Activated CD4-positive, alpha-beta T cell treated with anti-CD3 and anti-CD28 coated beads, Interleukin-2, amount 10 ng/mL, durations not matched to agents 24 days and 14 days (primary cell): ENCODE measurements at regions not wholly inside any gene's neighbourhood (a gene's known extent, or its start where the extent isn't known, plus 50 kb on each side); places are given as distances from the start of the nearest gene placed in this dataset.

Source experiments
- DNase-seq: peaks from one replicate; pipeline ENCODE4 v3.0.0; 2022
- H3K27ac Mint-ChIP-seq: one replicate; pipeline ENCODE4 v1.8.0; 2022; ENCODE audit warnings: mild to moderate bottlenecking, mixed read lengths
- H3K27me3 Mint-ChIP-seq: one replicate; pipeline ENCODE4 v1.8.0; 2022; ENCODE audit warnings: mixed read lengths
- H3K36me3 Mint-ChIP-seq: one replicate; pipeline ENCODE4 v1.8.0; 2022; ENCODE audit warnings: low read depth, mild to moderate bottlenecking, mixed read lengths
- H3K4me1 Mint-ChIP-seq: one replicate; pipeline ENCODE4 v1.8.0; 2021; ENCODE audit warnings: mixed read lengths
- H3K4me3 Mint-ChIP-seq: one replicate; pipeline ENCODE4 v1.8.0; 2022; ENCODE audit warnings: mild to moderate bottlenecking, moderate library complexity, mixed read lengths
- H3K9me3 Mint-ChIP-seq: one replicate; pipeline ENCODE4 v1.8.0; 2021; ENCODE audit warnings: mixed read lengths
- intact Hi-C: fragments of 100-400 bp; cut with micrococcal nuclease; formaldehyde crosslinking; loops from one replicate; pipeline ENCODE4 v1.15.1; 2023

DNA sequence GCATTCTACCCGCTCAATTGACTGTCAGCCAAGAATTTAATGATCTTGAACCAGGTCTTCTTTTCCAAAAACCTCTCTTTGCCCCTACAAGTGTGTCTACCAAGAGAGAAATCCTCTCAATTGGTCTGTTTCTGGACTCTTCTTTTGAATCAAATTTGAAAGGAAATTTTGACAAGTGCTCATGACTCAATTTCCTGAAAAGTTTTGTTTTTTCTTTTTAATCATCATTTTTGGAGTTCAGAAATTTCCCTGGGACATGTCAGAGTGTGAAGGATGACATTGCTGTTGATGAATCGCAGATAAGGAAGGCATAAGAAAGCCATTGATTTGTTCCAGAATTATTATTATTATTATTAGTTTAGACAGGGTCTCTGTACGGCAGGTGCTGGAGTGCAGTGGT is 88.2 kb upstream of the AKT3 start:
- Mint-ChIP-seq H3K9me3 (peaks cover 8% of the 10 kb centered on the region), H3K4me3 (no peak overlapping the region), H3K27me3 (peaks cover 5% of the 10 kb centered on the region), H3K27ac (peak overlapping the region; percentile 65), H3K36me3 (no peaks in the 10 kb centered on the region), H3K4me1 (peaks cover 12% of the 10 kb centered on the region)
- intact Hi-C loops, result loop anchor here (5.0 to 10.0 kb wide), 2 partner anchors 86 to 533 kb away; partner anchors contain the start of gene AKT3
- no peak for DNase-seq

DNA sequence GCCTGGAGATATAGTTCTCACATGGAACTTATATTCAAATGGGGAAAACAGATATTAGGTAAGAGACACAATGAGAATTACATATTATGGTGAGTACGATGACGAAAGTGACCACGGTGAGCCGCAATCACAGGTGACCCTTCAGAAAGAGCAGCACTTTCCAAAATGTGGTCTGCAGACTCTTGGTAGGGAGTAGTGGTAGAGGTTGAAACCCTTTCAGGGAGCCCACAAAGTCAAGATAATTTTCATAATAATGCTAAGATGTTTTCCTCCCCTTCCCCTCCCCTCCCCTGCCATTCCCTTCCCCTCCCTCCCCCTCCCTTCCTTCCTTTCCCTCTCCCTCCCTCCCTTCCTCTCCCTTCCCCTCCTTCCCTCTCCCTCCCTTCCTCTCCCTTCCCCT is 83.5 kb upstream of the AKT3 start:
- intact Hi-C loops, result loop anchor here (10.0 kb wide), 1 partner anchor 529 kb away; no protein-coding TSS in a partner anchor
- Mint-ChIP-seq H3K27me3 (peaks cover 5% of the 10 kb centered on the region), H3K36me3 (no peaks in the 10 kb centered on the region), H3K4me3 (no peak overlapping the region), H3K27ac (no peak overlapping the region), H3K4me1 (peaks cover 7% of the 10 kb centered on the region), H3K9me3 (peaks cover 8% of the 10 kb centered on the region)
- DNase-seq, result no peak

DNA sequence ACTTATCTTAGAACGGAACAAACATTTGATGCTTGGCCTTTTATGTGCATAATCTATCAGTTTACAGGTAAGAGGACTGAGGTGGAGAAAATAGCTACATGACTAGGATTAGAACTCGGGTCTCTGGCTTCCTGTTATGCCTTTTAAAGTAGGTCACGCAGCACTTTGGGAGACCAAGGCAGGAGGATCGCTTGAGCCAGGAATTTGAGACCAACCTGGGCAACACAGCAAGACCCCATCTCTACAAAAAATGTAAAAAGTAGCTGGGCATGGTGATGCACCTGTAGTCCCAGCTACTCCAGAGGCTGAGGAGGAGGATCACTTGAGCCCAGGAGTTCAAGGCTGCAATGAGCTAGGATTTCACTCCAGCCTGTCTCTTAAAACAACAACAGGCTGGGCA is 81.9 kb upstream of the AKT3 start:
- Mint-ChIP-seq H3K4me1 (no peaks in the 10 kb centered on the region), H3K27ac (no peak overlapping the region), H3K27me3 (peaks cover 5% of the 10 kb centered on the region), H3K36me3 (no peaks in the 10 kb centered on the region), H3K4me3 (no peak overlapping the region), H3K9me3 (peaks cover 8% of the 10 kb centered on the region)
- no peak for DNase-seq
- intact Hi-C loops, result loop anchor here (10.0 kb wide), 1 partner anchor 527 kb away; no protein-coding TSS in a partner anchor

DNA sequence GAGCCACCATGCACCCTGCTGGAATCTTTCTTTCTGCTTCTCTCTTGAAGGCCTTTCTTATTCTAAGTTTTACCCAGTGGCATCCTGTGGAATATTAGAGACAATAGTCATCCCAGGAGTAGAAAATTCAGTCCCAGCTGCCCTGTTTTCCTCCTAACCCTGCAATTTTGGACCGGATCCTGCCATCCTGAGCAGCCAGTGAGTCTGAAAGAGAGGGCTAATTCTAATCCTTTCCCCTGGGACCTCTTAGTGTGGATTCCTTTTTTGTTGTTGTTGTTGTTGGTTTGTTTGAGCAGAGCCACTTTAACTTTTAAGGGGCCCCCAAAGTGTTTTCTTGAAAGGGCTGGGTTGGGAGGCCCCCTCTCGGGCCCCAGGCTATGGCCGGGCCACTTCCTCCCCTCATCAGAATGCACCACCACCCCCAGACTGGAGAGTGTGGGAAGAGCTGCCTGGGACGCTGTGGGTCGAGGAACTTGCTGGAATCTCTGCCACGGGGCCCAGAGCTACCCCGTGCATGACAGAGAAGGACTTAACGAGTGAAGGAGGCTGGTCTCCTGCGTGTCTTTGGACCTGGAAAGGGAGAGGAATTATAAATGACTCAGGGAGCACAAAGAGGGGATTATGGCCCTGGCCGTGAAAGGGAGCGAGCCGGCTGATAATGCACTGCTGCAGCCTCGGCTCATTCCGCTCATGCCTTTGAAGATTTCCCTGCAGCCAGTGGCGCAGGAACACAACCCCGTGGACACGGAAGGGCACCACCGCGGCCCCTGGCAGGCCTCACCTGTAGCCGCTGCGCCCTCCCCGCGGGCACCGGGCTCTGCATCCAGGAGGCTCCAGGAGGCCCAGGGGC is 81.0 kb upstream of the AKT3 start:
- Mint-ChIP-seq H3K36me3 (no peaks in the 10 kb centered on the region), H3K4me1 (no peaks in the 10 kb centered on the region), H3K9me3 (peaks cover 5% of the 10 kb centered on the region), H3K27ac (no peak overlapping the region), H3K4me3 (no peak overlapping the region), H3K27me3 (peaks cover 5% of the 10 kb centered on the region)
- no peak for DNase-seq
- intact Hi-C loops, result loop anchor here (10.0 kb wide), 1 partner anchor 526 kb away; no protein-coding TSS in a partner anchor

DNA sequence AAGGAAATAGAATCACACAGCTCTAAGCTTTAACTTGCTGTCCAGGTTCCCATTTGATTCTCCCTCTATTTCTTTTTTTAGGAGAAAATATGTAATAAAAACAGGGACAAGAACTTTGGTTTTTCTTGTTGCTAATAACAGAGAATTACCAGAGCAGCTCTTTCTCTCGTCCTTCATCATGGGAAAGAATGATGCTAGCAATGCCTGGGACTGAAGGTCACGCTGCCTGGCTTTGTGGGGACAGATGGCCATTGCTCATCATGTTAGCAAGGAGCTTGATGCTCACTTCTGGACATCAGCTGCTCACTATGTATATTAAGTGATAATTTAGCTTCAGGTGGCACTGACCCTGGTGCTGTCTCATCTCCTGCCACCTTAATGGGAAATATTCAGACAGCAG is 77.3 kb upstream of the AKT3 start:
- Mint-ChIP-seq H3K36me3 (no peaks in the 10 kb centered on the region), H3K27me3 (no peaks in the 10 kb centered on the region)

DNA sequence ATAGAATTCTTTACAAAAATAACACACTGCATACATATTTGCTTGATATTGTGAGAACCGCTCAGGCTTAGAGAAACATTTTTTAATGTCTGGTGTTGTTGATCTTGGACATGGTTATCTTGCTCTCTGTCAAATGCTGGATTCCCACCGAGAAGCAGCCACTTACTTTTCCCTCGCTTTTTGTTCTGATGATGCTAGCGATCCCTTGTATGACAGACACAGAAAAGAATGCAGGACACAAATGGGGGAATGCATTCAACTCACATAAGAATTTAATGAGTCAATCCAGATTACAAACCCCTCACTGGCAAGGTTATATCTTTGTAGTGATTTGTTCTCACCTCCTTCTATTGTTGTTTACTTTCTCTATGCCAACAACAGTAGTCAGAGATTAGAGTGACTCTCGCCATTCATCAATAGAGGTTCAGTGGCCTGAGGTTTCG is 76.8 kb upstream of the AKT3 start:
- no peak overlapping the region for H3K4me3 Mint-ChIP-seq
- no peak overlapping the region for H3K27ac Mint-ChIP-seq
- no peaks in the 10 kb centered on the region for H3K36me3 Mint-ChIP-seq
- no peaks in the 10 kb centered on the region for H3K4me1 Mint-ChIP-seq
- intact Hi-C loops, result no loop called here
- DNase-seq, result no peak
- H3K9me3 Mint-ChIP-seq, result no peaks in the 10 kb centered on the region
- no peaks in the 10 kb centered on the region for H3K27me3 Mint-ChIP-seq

More for the DNA sequence above, 77.3 kb upstream of the AKT3 start:
- DNase-seq, result no peak
- Mint-ChIP-seq H3K9me3 (no peaks in the 10 kb centered on the region), H3K4me1 (no peaks in the 10 kb centered on the region), H3K27ac (no peak overlapping the region), H3K4me3 (no peak overlapping the region)
- intact Hi-C loops, result no loop called here

DNA sequence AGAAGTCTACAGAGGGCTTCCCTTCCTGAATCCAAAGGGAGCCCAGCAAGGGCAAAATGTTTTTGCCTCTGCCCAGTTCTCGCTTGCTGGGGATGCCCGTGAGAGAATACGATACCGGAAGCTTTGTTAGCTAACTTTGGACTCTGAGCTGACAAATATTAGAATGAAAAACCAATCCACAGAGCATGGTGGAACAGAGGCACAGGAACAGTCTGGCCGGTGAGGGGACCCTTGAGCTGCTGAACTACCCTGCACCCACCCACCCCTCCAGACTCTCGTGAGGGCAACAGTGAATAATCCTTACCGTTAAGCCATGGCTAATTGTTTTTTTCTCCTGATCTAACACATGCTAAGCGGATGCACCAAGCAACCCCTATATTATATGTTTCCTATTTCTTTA is 76.3 kb upstream of the AKT3 start:
- intact Hi-C loops, result no loop called here
- Mint-ChIP-seq H3K27ac (no peak overlapping the region), H3K9me3 (no peaks in the 10 kb centered on the region), H3K4me1 (no peaks in the 10 kb centered on the region), H3K4me3 (no peak overlapping the region), H3K27me3 (peaks cover 2% of the 10 kb centered on the region), H3K36me3 (no peaks in the 10 kb centered on the region)
- DNase-seq, result no peak

DNA sequence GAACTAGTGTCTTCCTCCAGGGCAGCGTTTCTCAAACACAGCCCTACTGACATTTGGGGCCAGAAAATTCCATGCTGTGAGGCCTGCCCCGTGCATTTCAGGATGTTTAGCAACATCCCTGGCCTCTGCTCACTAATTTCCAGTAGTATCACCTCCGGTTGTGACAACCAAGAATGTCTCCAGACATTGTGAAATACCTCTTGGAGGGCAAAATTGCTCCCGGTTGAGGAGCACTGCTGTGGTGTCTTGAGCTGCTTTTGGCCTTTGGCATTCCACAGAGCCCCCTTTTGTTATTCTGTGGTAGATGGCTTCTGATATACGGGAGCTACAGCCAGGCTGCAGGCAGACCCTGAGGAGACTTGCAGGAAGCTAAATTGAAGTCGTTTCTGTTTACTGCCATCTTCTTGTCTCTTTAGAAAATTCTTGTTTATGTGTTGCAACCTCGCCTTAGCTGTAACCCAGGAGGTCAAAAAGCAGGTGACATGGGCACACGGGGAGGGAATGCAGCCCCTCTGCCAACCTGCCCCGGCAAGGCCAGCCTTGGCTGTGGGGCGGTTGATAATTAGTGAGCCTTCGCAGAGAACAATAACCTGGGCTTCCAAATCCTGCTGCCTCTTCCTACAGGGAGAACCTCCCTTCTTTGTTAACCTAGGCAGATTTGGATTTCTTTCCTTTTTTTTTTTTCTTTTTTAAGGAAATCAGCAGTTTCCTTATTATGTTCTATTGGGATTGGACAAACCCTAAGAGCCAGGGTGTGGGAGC is 74.7 kb upstream of the AKT3 start:
- Mint-ChIP-seq H3K36me3 (no peaks in the 10 kb centered on the region), H3K9me3 (no peaks in the 10 kb centered on the region), H3K27ac (no peak overlapping the region), H3K4me1 (no peaks in the 10 kb centered on the region), H3K27me3 (peaks cover 15% of the 10 kb centered on the region), H3K4me3 (no peak overlapping the region)
- DNase-seq, result no peak
- intact Hi-C loops, result no loop called here

DNA sequence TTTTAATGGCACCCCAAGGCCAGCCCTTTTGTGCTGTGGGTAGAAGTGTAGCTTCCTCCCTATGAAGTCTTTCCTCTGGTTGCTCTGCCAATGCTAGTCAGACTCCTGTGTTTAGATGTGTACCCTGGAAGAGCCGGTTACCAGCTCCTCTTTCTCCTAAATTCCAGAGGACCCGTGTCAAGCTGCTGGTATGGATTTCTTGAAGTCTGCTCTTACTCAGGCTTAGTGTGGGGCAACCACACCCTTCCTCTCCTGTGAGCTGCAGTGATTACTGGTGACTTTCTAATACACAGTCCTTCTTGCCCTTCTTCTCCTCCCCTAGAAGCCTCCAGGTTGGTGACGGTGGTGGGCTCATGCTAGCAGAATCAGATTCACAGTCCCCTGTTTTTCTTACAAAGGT is 74.1 kb upstream of the AKT3 start:
- Mint-ChIP-seq H3K9me3 (no peaks in the 10 kb centered on the region), H3K4me3 (no peak overlapping the region), H3K27me3 (peaks cover 19% of the 10 kb centered on the region), H3K4me1 (no peaks in the 10 kb centered on the region), H3K36me3 (no peaks in the 10 kb centered on the region), H3K27ac (no peak overlapping the region)
- intact Hi-C loops, result no loop called here
- no peak for DNase-seq

DNA sequence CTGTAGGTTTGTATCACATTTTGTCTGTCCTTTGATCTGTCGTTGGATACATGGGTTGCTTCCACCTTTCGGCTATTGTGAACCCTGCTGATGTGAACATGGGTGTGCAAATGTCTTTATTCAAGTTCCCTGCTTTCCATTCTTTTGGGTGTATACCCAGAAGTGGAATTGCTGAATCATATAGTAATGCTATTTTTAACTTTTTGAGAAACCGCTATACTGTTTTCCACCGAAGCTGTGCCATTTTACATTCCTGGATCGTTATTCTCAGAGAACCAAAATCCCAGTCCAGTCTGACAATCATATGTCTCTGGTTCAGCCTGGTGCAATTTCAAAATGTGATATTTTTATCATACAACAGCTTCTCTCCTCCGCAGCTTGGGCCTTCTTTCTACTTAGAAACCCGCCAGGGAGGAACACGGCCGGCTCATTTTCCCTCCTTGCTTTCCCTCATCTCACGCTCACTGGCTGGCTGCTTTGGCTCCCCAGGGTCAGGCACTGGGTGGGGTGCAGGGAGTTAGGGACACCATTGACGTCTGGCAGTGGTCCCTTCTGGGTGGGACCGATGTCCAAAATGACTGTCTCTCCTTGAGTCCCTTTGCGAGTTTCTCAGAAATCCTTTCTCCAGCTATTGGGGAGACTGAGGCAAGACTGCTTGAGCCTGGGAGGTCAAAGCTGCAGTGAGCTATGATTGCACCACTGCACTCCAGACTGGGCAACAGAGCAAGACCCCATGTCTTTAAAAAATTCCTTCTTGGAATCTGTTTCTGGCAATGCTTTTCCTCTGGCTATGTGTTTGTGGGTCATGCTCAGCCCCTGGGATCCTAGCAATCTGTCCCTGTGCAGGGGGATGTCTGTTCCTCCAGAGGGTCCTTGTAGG is 73.5 kb upstream of the AKT3 start:
- no peak for DNase-seq
- peaks cover 21% of the 10 kb centered on the region for H3K27me3 Mint-ChIP-seq
- no peaks in the 10 kb centered on the region for H3K4me1 Mint-ChIP-seq
- no peak overlapping the region for H3K4me3 Mint-ChIP-seq
- no peaks in the 10 kb centered on the region for H3K9me3 Mint-ChIP-seq
- H3K36me3 Mint-ChIP-seq, result no peaks in the 10 kb centered on the region
- intact Hi-C loops, result no loop called here
- H3K27ac Mint-ChIP-seq, result no peak overlapping the region

DNA sequence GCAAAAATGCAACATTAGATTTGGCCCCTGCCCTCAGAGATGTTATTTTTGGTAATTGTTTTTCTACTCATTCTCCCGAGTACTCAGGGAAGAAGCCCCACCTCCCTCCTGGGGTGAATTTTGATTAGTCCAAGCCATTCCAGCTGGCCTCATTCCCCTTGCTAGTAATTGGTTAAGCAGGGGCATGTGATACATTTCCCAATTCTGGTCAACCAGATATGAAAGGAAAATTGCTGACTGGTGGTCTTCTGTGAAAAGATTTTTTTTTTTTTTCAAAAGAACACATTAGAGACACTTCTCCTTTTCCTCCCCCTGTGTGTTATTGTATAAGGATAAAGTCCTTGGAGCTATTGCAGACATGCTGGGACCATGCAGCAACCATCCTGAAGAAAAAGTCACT is 71.1 kb upstream of the AKT3 start:
- no peak overlapping the region for H3K4me3 Mint-ChIP-seq
- no peak for DNase-seq
- H3K4me1 Mint-ChIP-seq, result peaks cover 10% of the 10 kb centered on the region
- no peaks in the 10 kb centered on the region for H3K36me3 Mint-ChIP-seq
- H3K27me3 Mint-ChIP-seq, result peaks cover 40% of the 10 kb centered on the region
- intact Hi-C loops, result no loop called here
- no peak overlapping the region for H3K27ac Mint-ChIP-seq
- H3K9me3 Mint-ChIP-seq, result no peaks in the 10 kb centered on the region

DNA sequence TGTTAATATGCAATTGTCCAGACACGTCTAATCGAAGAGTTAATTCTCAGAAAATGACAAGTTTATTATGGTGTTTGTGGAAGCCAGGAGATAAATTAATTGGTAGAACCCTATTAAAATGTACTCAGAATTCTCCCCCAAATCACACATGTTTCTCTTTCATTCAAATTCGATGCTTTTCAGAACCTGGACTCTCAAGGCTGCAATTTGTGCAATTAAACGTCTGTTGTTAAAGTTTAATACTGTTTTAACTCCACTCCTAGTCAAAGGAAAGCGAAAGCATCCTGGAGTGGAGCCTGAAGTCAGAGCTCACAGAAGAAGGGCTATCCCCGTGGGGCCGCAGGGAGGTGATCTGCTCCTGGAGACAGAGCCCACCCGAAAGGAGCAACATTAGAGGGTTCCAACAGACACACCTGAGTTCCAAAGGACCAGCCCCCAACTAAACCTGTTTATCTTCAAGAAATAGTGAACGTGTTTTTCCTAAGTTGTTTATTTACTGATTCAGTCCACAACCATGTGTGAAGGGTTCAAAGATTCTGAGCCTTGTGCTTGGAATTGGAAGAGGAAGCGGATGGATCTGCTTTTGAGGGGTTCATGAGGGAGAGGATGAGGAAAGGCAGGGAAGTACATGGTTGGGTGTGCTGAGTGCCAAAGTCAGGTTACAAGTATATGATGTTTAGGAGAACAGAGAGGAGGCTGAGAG is 68.0 kb upstream of the AKT3 start:
- H3K9me3 Mint-ChIP-seq, result no peaks in the 10 kb centered on the region
- peak overlapping the region; percentile 80 for H3K4me3 Mint-ChIP-seq
- intact Hi-C loops, result no loop called here
- peaks cover 10% of the 10 kb centered on the region for H3K4me1 Mint-ChIP-seq
- H3K27me3 Mint-ChIP-seq, result peaks cover 53% of the 10 kb centered on the region
- H3K27ac Mint-ChIP-seq, result no peak overlapping the region
- no peaks in the 10 kb centered on the region for H3K36me3 Mint-ChIP-seq
- DNase-seq, result peak; percentile 59

DNA sequence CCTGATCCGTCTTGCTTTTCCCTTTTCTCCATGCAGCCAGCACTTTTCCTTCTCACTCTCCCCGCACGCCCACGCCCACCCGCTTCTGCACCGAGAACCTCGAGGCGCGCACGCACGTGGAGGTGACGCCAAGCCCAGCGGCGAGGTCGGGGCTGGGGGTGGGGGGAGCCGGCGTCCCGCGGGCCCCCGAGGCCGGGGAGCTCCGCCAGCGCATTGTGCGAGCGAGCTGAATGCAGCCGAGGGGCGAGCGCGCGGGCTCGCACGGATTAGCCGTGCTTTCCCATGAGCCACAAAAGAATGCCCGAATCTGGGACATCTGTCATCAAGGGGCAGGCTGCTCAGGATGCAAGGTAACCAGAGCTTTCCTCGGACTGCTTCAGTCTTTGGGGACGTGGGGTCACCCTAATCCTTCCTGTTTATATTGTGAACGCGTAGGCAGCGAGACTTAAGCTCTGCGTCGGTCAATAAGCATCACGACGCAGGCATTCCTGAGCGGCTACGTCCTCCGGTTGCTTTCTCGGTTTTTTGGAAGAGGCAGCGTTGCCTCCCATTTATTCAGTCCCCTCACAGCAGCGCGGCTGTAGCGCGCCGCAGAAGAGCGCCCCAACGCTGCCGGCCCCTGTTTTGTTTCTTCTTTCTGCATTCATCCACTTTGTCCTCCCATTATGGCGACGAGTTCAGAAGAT is 67.3 kb upstream of the AKT3 start:
- H3K4me1 Mint-ChIP-seq, result peaks cover 10% of the 10 kb centered on the region
- peak; percentile 60 for DNase-seq
- no peaks in the 10 kb centered on the region for H3K36me3 Mint-ChIP-seq
- H3K27ac Mint-ChIP-seq, result no peak overlapping the region
- no peaks in the 10 kb centered on the region for H3K9me3 Mint-ChIP-seq
- H3K27me3 Mint-ChIP-seq, result peaks cover 57% of the 10 kb centered on the region
- peak overlapping the region; percentile 80 for H3K4me3 Mint-ChIP-seq
- intact Hi-C loops, result no loop called here
